Stimulated activated effector memory CD8-positive, alpha-beta T cell treated with anti-CD3 and anti-CD28 coated beads, Interleukin-12 subunit alpha, Interleukin-12 subunit beta, amount 100 ng/mL, for 72 hours (primary cell): ENCODE measurements at regions not wholly inside any gene's neighbourhood (a gene's known extent, or its start where the extent isn't known, plus 50 kb on each side); places are given as distances from the start of the nearest gene placed in this dataset.

Experiments
- ATAC-seq: fragments of 150-1000 bp; cut with Tn5 transposase; 2 replicates; pipeline ENCODE4 v1.10.0; 2021
- DNase-seq, 2 donors: peaks; one replicate each; pipeline ENCODE4 v3.0.0; 2021 to 2022; ENCODE audit warnings: low spot score in 2 of 2
- H3K27ac Mint-ChIP-seq: one replicate; pipeline ENCODE4 v1.8.0; 2022; ENCODE audit warnings: mild to moderate bottlenecking, mixed read lengths
- H3K36me3 Mint-ChIP-seq: one replicate; pipeline ENCODE4 v1.8.0; 2022; ENCODE audit warnings: mild to moderate bottlenecking, mixed read lengths
- H3K4me1 Mint-ChIP-seq: one replicate; pipeline ENCODE4 v1.8.0; 2022; ENCODE audit warnings: mixed read lengths
- H3K4me3 Mint-ChIP-seq: one replicate; pipeline ENCODE4 v1.8.0; 2022; ENCODE audit warnings: mild to moderate bottlenecking, mixed read lengths
- H3K9me3 Mint-ChIP-seq: one replicate; pipeline ENCODE4 v1.8.0; 2022; ENCODE audit warnings: mixed read lengths

DNA sequence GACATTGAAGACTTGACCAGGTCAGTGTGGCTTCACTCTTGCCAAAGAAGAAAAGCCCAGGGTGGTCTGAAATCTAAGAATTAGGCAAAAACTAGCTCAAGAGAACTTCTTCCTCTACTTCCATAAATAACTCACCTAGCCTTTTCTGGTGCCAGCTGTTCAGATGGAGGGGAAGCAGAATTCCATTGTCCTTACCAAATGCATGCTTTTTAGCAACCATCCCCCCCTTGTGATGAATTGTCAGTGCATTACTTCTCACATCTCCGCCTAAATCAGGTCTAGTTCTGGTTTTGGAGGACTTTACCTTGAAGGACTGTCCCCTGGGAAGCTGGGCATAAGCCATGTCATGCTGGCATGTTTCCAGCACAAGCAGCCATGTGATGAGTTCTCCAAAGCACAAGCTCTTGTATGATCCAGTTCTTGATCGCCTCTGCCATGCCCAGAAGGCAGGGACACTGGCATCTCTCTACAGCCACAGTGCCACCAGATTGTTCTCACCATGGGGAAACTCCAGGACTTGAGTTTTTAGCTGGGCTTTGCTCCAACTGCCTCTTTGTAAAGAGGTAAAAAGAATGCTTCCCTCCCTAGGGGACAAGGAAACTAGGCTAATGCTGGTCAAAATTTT is 96.4 kb upstream of the IL12A start:
- ATAC-seq (peak; percentile 31), DNase-seq (no peak)
- no peak overlapping the region for H3K4me3 Mint-ChIP-seq
- no peaks in the 10 kb centered on the region for H3K4me1 Mint-ChIP-seq
- H3K36me3 Mint-ChIP-seq: no peaks in the 10 kb centered on the region
- no peaks in the 10 kb centered on the region for H3K9me3 Mint-ChIP-seq
- no peak overlapping the region for H3K27ac Mint-ChIP-seq

DNA sequence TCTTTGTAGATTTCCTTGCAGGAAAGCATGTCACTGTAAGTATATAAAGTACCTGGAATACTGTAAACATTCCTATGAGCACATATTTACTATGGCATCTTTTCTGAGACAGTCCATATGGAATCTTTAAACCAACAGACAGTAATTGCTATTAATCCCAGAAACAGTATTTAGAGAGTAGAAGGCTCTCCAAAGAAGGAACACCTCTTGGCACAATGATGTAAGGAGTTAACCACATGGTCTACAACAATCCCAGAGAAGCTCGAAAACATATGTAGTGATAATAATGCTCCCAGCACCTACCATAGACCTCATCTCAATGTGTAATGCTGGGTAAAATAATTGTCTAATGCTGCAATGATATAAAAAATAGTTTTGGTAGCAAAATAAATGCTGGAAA is 95.8 kb upstream of the IL12A start:
- H3K9me3 Mint-ChIP-seq: no peaks in the 10 kb centered on the region
- ATAC-seq (no peak), DNase-seq (no peak)
- no peak overlapping the region for H3K4me3 Mint-ChIP-seq
- H3K36me3 Mint-ChIP-seq: no peaks in the 10 kb centered on the region
- no peaks in the 10 kb centered on the region for H3K4me1 Mint-ChIP-seq
- no peak overlapping the region for H3K27ac Mint-ChIP-seq

DNA sequence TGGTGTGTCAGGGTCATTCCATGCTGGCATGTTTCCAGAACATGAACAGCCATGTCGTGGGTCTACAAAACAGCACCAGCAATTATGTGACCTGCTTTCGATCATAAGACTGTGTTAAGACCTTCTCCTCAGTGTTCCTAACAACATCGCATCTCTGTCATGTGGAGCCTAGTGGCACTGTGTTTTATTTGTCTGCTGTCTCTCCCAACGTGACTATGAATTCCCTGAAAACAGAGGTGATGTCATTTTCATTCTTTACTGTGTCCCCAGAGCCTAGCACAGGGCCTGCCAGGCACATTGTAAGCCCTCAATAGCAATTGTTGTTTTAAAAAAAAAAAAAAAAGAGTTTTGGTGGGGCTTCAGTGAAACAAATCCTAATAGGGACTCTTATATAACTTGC is 94.2 kb upstream of the IL12A start:
- Mint-ChIP-seq H3K36me3 (no peaks in the 10 kb centered on the region), H3K9me3 (no peaks in the 10 kb centered on the region), H3K27ac (no peak overlapping the region), H3K4me3 (no peak overlapping the region), H3K4me1 (no peaks in the 10 kb centered on the region)
- no peak for ATAC-seq
- no peak for DNase-seq

DNA sequence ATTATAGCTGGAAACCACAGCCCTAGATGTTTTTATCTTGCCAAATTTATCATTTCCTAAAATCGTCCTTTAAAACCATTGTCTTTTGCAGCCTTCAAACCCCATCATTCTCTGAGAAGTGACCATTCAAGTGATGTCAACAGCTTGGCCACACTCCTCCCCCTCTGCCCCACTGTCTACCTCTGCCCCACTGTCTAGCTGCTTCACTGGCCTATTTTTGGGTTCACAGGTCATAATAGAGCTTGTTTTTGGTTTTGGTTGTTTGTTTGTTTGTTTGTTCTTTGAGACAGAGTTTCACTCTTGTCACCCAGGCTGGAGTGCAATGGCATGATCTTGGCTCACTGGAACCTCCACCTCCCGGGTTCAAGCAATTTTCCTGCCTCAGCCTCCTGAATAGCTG is 93.2 kb upstream of the IL12A start:
- DNase-seq: no peak
- Mint-ChIP-seq H3K27ac (no peak overlapping the region), H3K4me1 (no peaks in the 10 kb centered on the region), H3K9me3 (no peaks in the 10 kb centered on the region), H3K4me3 (no peak overlapping the region), H3K36me3 (no peaks in the 10 kb centered on the region)
- no peak for ATAC-seq

DNA sequence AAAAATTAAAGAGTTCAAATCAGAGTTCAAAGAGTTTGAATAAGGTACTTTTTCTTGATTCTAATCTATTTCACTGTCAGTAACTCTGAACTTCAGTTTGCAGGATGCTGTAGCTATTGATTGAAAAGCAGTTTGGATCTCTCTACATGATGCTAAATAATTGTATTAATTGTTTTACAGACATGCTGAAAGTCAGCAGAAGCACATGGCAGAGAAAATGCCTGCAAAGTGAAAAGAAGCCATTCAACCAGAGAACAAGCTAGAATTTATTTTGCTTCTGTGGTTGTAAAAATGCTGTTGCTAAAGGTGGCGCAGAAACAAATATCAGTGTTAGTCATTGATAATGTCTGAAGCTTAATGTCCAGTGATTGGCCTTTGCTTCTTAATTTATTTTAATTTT is 92.1 kb upstream of the IL12A start:
- no peak for ATAC-seq
- Mint-ChIP-seq H3K4me3 (no peak overlapping the region), H3K36me3 (no peaks in the 10 kb centered on the region), H3K27ac (no peak overlapping the region), H3K4me1 (no peaks in the 10 kb centered on the region), H3K9me3 (no peaks in the 10 kb centered on the region)
- DNase-seq: no peak

DNA sequence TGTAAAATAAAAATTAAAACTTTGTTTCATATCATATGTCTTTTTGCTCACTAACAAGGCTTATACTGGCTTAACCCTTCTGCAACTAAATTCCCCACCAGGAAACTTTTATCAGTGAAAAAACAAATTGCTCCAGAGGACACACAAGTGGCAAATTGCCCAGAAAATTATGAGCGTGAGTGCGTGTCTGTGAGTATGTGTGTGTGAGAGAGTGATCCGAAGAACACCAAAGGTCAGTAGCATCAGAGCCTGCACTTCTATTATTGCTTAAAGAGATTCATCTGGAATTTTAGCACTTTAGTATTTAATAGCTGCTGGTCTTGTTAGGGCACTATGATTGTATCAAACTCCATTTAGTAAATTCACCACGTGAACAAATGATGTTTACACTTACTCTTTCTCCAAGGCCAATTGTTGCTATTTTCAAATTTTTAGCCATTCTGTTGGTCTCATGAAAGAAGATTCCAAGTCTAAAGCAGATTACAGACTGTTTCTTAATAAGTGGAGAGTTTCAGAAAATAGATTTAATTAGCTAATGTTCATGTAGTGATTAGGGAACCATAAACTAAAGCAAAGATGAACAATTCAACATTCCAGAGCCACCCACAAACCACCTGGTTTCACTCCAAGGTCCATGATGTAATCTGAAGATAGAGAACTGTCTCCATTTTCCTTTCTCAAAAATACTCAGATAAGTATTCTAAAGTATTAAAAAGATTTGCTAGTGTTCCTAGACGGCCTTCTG is 91.1 kb upstream of the IL12A start:
- no peak for ATAC-seq
- no peaks in the 10 kb centered on the region for H3K9me3 Mint-ChIP-seq
- H3K36me3 Mint-ChIP-seq: no peaks in the 10 kb centered on the region
- DNase-seq: no peak
- H3K4me3 Mint-ChIP-seq: no peak overlapping the region
- H3K4me1 Mint-ChIP-seq: no peaks in the 10 kb centered on the region
- no peak overlapping the region for H3K27ac Mint-ChIP-seq

DNA sequence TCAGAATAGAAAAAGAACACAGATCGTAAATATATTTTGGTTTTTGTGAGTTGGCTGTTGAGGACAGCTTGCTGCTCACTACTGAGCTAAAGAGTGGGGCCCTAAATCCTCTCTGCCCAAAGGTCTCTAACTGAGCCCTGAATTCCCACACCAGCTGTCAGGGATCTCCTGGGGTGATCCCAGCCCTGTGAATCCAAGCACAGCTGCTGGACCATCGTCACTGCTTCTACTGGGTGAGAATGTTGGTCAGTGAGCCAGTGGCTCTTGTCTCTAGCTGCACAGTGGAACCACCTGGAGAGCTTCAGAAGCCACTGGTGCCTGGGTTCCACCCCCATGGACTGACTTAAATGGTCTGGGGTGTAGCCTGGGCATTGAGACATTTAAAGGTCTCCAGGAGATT is 90.5 kb upstream of the IL12A start:
- H3K4me1 Mint-ChIP-seq: no peaks in the 10 kb centered on the region
- ATAC-seq (no peak), DNase-seq (no peak)
- H3K4me3 Mint-ChIP-seq: no peak overlapping the region
- no peaks in the 10 kb centered on the region for H3K36me3 Mint-ChIP-seq
- H3K27ac Mint-ChIP-seq: no peak overlapping the region
- no peaks in the 10 kb centered on the region for H3K9me3 Mint-ChIP-seq

DNA sequence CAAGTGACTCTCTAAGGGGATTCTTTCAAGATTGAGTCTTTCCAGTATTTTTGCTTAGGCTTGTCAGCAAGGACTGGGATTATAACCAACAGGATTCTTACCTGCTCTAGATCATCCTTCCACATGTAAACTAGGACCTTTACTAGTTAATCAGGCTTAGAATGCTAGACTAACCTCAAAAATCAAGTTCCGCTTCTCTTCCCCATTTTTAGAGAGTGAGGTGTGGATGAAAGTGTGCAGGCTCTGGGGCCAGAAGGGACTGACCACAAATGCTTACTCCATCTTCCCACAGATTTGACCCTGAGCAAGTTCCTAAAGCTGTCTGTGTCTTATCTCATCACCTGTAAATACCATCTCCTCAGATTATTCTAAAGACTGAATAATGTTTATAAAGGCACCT is 89.5 kb upstream of the IL12A start:
- Mint-ChIP-seq H3K36me3 (no peaks in the 10 kb centered on the region), H3K4me1 (no peaks in the 10 kb centered on the region), H3K9me3 (no peaks in the 10 kb centered on the region), H3K4me3 (no peak overlapping the region), H3K27ac (no peak overlapping the region)
- ATAC-seq (no peak), DNase-seq (no peak)

DNA sequence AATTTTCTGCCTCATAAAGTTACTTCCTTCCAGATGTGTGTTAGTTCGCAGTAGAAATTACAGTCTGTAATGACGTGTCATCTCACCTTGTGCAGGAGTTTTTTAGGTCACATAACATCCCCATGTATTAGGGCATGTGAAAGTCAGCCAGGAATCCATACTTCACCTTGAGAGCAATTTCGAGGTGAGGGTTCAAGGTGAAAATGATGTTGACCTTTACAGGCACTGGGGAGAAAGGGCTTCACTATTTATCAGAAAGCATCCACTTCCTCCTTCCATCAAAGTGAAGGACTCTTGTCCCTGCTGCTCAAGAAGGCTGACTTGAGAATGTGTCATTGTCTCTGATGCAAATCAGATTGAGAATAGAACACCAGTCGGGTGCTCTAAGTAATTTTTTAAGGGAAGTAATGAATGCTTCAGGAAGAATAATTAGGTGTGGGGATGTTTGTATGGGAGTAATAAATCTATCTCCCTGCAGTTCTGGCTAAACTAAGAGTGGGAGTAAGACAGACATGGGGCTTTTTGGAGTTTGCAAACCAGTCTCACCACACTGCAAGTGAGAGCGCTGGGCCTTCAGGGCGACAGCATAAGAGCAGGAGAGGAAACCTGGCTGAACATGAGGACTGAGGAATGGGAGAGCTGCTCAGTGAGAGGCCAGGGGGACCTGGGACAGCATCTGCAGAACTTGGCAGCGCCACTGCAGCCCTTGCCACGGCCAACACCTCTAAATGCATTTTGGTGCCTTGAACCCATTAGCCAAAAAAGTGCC is 85.9 kb upstream of the IL12A start:
- Mint-ChIP-seq H3K27ac (no peak overlapping the region), H3K4me3 (no peak overlapping the region), H3K36me3 (no peaks in the 10 kb centered on the region), H3K4me1 (no peaks in the 10 kb centered on the region), H3K9me3 (peaks cover 4% of the 10 kb centered on the region)
- DNase-seq: no peak
- ATAC-seq: no peak

DNA sequence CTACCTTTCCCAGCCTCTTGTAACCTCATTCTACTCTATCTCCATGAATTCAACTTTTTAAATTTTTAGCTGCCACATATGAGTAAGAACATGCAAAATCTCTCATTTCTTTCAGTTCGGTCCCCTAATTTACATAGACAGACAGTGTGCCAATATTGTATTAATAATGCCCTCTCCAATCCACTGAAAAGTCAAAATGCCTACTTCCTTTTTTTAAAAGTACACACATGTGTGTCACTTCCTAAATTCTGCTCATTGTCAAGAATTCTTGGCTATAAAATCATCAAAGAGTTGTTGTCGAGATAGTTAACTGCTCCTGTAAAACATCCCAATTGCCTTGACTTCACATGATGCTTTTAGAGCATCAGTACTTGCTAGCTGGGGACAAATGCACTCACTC is 84.2 kb upstream of the IL12A start:
- DNase-seq: no peak
- ATAC-seq: no peak
- H3K4me1 Mint-ChIP-seq: no peaks in the 10 kb centered on the region
- peaks cover 4% of the 10 kb centered on the region for H3K9me3 Mint-ChIP-seq
- no peak overlapping the region for H3K27ac Mint-ChIP-seq
- no peaks in the 10 kb centered on the region for H3K36me3 Mint-ChIP-seq
- no peak overlapping the region for H3K4me3 Mint-ChIP-seq

DNA sequence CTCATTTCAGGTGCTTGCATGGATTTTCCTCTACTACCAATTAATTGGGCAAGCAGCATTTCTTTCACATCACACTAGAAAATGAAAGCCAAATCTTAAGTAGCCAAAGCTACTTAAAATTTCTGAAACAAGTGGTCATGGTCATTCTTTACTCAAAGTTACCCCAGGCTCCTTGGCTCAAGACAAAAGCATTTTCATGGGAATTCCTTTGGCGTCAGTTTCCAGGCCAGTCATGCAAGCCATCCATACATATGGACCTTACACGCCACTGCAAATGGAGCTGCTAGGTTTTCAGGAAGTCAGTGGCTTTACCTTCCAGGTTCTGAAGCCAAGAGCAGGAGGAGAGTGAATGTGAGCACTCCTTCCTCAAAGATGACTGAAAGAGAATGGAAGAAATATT is 83.7 kb upstream of the IL12A start:
- no peaks in the 10 kb centered on the region for H3K4me1 Mint-ChIP-seq
- H3K4me3 Mint-ChIP-seq: no peak overlapping the region
- H3K36me3 Mint-ChIP-seq: no peaks in the 10 kb centered on the region
- H3K9me3 Mint-ChIP-seq: peaks cover 4% of the 10 kb centered on the region
- no peak for ATAC-seq
- H3K27ac Mint-ChIP-seq: no peak overlapping the region
- no peak for DNase-seq

DNA sequence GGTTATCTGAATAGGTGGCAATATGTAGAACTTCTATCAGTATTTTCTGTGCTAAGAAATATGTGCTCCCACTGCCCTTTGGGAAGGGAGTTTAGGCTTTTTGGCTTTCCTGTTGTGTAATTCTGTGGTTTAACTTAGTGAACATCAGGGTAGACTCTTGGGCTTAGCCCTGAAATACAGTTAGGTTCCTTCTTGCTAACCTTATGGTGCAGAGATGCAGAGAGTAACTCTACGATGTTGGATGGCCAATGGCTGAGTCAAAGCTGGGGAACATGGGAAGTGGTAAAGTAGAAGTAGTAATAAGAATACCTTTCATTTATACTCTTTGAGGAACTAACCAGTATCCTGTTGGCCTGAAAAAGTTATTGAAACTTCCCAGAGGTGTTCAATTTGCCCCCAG is 80.8 kb upstream of the IL12A start:
- Mint-ChIP-seq H3K9me3 (peaks cover 4% of the 10 kb centered on the region), H3K27ac (no peak overlapping the region), H3K36me3 (no peaks in the 10 kb centered on the region), H3K4me1 (peaks cover 7% of the 10 kb centered on the region), H3K4me3 (no peak overlapping the region)
- ATAC-seq: no peak
- no peak for DNase-seq

DNA sequence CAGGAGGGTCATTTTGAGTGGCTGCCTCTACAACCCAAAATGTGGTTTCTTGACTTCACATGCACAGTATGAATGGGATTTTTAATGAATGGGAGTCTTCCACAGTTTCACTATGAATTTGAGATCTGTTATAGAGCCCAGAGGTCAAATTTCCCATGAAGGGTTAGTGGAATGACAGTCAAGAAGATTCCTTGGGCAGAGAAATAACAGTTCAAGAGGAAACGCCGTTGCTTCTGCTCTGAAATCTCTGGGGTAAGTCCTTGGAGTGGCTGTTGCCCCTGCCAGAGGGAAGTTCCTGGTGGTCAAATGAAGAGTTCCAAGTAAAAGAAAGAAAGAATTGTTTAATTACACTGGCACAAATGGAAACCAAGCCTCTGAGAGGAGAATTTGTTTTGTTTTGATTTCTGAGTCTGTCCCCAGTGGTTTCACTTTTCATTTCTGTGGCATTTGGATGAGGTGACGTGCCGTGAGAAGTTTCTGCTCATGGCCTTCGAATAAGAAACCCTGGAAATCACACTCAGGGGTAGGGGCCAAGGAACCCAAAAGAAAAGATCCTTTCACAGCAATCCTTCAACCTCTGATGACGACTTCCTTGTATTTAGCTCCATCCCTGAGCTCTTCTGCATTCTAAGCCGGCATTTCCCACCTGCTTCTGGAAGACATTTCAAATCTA is 77.5 kb upstream of the IL12A start:
- ATAC-seq (no peak), DNase-seq (no peak)
- Mint-ChIP-seq H3K4me1 (peaks cover 7% of the 10 kb centered on the region), H3K36me3 (no peaks in the 10 kb centered on the region), H3K9me3 (peaks cover 4% of the 10 kb centered on the region), H3K4me3 (peak overlapping the region; percentile 24), H3K27ac (peak overlapping the region; percentile 3)

DNA sequence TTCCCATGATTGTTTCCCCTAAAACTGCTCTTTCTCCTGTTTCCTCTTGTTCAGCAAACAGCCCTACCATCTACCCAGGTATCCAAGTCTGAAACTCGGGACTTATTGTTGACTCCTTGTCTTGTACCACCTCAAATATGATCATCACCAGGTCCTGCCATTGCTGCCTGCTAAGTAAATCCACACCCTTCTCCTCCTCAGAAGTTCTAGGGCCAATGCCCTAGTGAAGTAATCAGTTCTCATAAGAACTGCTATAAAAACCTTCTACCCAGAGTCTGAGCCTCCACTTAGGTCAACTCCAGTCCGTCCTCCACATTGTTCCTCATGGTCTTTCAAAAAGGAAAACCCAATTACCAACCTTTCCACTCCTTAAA is 77.0 kb upstream of the IL12A start:
- ATAC-seq (no peak), DNase-seq (no peak)
- Mint-ChIP-seq H3K4me3 (peak overlapping the region; percentile 24), H3K4me1 (peaks cover 7% of the 10 kb centered on the region), H3K36me3 (no peaks in the 10 kb centered on the region), H3K9me3 (peaks cover 4% of the 10 kb centered on the region), H3K27ac (peak overlapping the region; percentile 3)

DNA sequence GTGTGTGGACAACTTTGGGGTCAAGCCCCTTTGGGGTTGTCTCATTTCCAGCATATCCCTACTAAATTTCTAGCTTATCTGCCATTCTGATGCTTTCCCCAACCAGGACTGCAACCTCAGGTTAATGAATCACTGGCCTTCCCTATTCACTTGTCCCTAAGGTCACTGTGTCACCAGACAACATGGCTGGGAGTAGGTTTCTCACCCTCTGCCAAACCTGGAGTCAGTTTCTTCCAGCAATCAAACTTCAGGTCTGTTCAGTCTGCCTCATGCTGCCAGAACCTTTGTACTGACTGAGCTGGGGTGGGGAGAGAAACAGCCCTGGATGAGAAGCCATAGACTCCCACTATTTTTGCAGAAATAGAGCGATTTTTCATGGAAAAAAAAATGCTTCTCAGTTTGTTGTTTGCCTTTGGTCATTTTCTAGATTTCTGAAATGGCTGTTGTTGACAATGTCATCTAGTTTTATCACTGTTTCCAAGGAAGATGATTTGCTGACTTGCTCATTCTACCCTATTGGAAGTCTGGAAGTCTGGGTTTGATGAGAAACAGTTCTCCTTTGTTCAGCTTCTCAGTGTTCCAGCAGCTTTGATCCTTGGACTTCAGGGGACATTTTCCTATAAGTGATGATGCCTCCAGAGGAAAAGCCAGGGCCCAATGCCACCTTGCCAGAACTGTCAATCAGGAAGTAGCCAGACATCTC is 74.8 kb upstream of the IL12A start:
- Mint-ChIP-seq H3K9me3 (no peaks in the 10 kb centered on the region), H3K4me1 (peaks cover 7% of the 10 kb centered on the region), H3K4me3 (no peak overlapping the region), H3K27ac (no peak overlapping the region), H3K36me3 (no peaks in the 10 kb centered on the region)
- ATAC-seq: no peak
- DNase-seq: no peak
